HCT116 (cell line): ENCODE measurements at regions not wholly inside any gene's neighbourhood (a gene's known extent, or its start where the extent isn't known, plus 50 kb on each side); places are given as distances from the start of the nearest gene placed in this dataset.

ENCODE experiments used
- ATAC-seq: fragments of 200-7000 bp; cut with Tn5 transposase; 2 replicates; pipeline ENCODE4 v1.9.1; 2020; ENCODE audit warnings: mild to moderate bottlenecking, moderate library complexity
- BruUV-seq: library from RNA; stranded (reverse); fragments of 400-500 nt; replicated peaks from 2 replicates; lab custom pipeline; 2021; lab: Mats Ljungman, UMichigan
- CTCF ChIA-PET: fragments of 300-600 bp; sonication (Branson Sonifier 250); formaldehyde crosslinking; loops from one replicate; lab custom pipeline; 2021; ENCODE audit warnings: antibody characterized with exemption; lab: Charles Lee
- POLR2A ChIA-PET: fragments of 300-600, 350-600 bp; sonication (Branson Sonifier 250); formaldehyde crosslinking; loops from one replicate; lab custom pipeline; 2021; ENCODE audit warnings: antibody characterized with exemption; lab: Charles Lee
- RAD21 ChIA-PET, 2 experiments: fragments of 300-600 bp; sonication (Branson Sonifier 250); formaldehyde crosslinking; loops; one replicate each; lab custom pipeline; 2023; ENCODE audit warnings: low total read pairs in 2 of 2; ENCODE audit not compliant: uncharacterized antibody in 2 of 2, unreplicated experiment in 2 of 2, low non-redundant PET in 1 of 2; lab: Charles Lee
- DNase-seq: peaks from one replicate; pipeline ENCODE4 v3.0.0-alpha.2; 2010; ENCODE audit warnings: low read depth, low spot score
- H2AFZ ChIP-seq: fragments of 200-600 bp; shearing (Covaris generic), sonication (generic); 2 replicates; pipeline ENCODE4 v1.6.1; 2017; ENCODE audit warnings: low read depth, mixed run types, mixed read lengths, antibody characterized with exemption, low read length; ENCODE audit not compliant: poor library complexity, severe bottlenecking
- H3K27ac ChIP-seq: 2 replicates; pipeline ENCODE4 v1.5.1; 2012; ENCODE audit warnings: low read depth, low read length
- H3K27me3 ChIP-seq: fragments of 200-600 bp; sonication (generic); 2 replicates; pipeline ENCODE4 v1.6.1; 2016; ENCODE audit warnings: mixed run types, low read length, mixed read lengths; ENCODE audit not compliant: insufficient read depth
- H3K36me3 ChIP-seq, 2 experiments: fragments of 200-500 bp in 1 of 2; fragments of 200-600 bp in 1 of 2; sonication (Bioruptor generic) in 1 of 2; sonication (generic) in 1 of 2; 2 replicates each; pipeline versions ENCODE4 v1.5.1 to v1.6.1; 2014 to 2016; ENCODE audit warnings: low read length in 2 of 2, inconsistent platforms in 1 of 2, mixed read lengths in 1 of 2, mixed run types in 1 of 2; ENCODE audit not compliant: insufficient read depth in 2 of 2, control insufficient read depth in 1 of 2
- H3K4me1 ChIP-seq, 2 experiments: fragments of 200-600 bp in 1 of 2; sonication (generic) in 1 of 2; 2 replicates each; pipeline versions ENCODE4 v1.5.1 to v1.6.1; 2012 to 2017; ENCODE audit warnings: low read length in 2 of 2, inconsistent platforms in 1 of 2, mild to moderate bottlenecking in 1 of 2, mixed read lengths in 1 of 2, mixed run types in 1 of 2, moderate library complexity in 1 of 2; ENCODE audit not compliant: insufficient read depth in 2 of 2, control insufficient read depth in 1 of 2
- H3K4me2 ChIP-seq: fragments of 200-600 bp; sonication (generic); 2 replicates; pipeline ENCODE4 v1.6.1; 2017; ENCODE audit warnings: mixed run types, low read length, mixed read lengths
- H3K4me3 ChIP-seq, 2 experiments: fragments of 200-600 bp in 1 of 2; sonication (generic) in 1 of 2; replicated peaks in 1 of 2; 2 replicates each; pipeline ENCODE4 v1.5.1; 2011 to 2016; ENCODE audit warnings: low read length in 2 of 2, control low read depth in 1 of 2, low read depth in 1 of 2, mild to moderate bottlenecking in 1 of 2, mixed read lengths in 1 of 2, mixed run types in 1 of 2
- H3K79me2 ChIP-seq: fragments of 200-600 bp; sonication (generic); 2 replicates; pipeline ENCODE4 v1.6.1; 2017; ENCODE audit warnings: mild to moderate bottlenecking, mixed run types, low read length, moderate library complexity, mixed read lengths; ENCODE audit not compliant: insufficient read depth
- H3K9ac ChIP-seq: fragments of 200-600 bp; sonication (generic); 2 replicates; pipeline ENCODE4 v1.6.1; 2016; ENCODE audit warnings: low read length, mixed read lengths
- H3K9me2 ChIP-seq: fragments of 200-600 bp; sonication (generic), shearing (Covaris generic); 2 replicates; pipeline ENCODE4 v1.6.1; 2017; ENCODE audit warnings: mixed run types, mild to moderate bottlenecking, moderate library complexity; ENCODE audit not compliant: insufficient read depth
- H3K9me3 ChIP-seq, 2 experiments: fragments of 200-500 bp in 1 of 2; fragments of 200-600 bp in 1 of 2; sonication (Bioruptor generic) in 1 of 2; sonication (generic) in 1 of 2; 2 replicates each; pipeline ENCODE4 v1.6.1; 2014 to 2017; ENCODE audit warnings: low read length in 2 of 2, mixed read lengths in 2 of 2, inconsistent platforms in 1 of 2, low read depth in 1 of 2, mild to moderate bottlenecking in 1 of 2, mixed run types in 1 of 2, moderate library complexity in 1 of 2; ENCODE audit not compliant: control insufficient read depth in 1 of 2, insufficient read depth in 1 of 2
- H4K20me1 ChIP-seq: fragments of 200-600 bp; sonication (generic), shearing (Covaris generic); 2 replicates; pipeline ENCODE4 v1.6.1; 2017; ENCODE audit warnings: mixed run types, mild to moderate bottlenecking, moderate library complexity; ENCODE audit not compliant: insufficient read depth
- CBX3 ChIP-seq: IDR thresholded peaks from 2 replicates; pipeline ENCODE4 v1.6.1; 2012; ENCODE audit warnings: low read depth
- EZH2 ChIP-seq: fragments of 200-600 bp; sonication (generic); IDR thresholded peaks from 2 replicates; pipeline ENCODE4 v1.6.1; 2017; ENCODE audit warnings: antibody characterized with exemption, mixed run types
- FOSL1 ChIP-seq: IDR thresholded peaks from 2 replicates; pipeline ENCODE4 v1.6.1; 2012; ENCODE audit warnings: low read depth
- RAD21 ChIP-seq: IDR thresholded peaks from 2 replicates; pipeline ENCODE4 v1.6.1; 2012; ENCODE audit warnings: low read depth, mild to moderate bottlenecking
- SRF ChIP-seq: IDR thresholded peaks from 2 replicates; pipeline ENCODE4 v1.6.1; 2012; ENCODE audit warnings: low read depth
- YY1 ChIP-seq: IDR thresholded peaks from 2 replicates; pipeline ENCODE4 v1.6.1; 2011; ENCODE audit warnings: low read length, low read depth, moderate library complexity, mild to moderate bottlenecking; ENCODE audit not compliant: insufficient replicate concordance; ENCODE audit errors: extremely low read depth
- intact Hi-C: fragments of 100-400 bp; cut with micrococcal nuclease; formaldehyde crosslinking; loops from 2 replicates; pipeline ENCODE4 v1.10.0; 2022

DNA sequence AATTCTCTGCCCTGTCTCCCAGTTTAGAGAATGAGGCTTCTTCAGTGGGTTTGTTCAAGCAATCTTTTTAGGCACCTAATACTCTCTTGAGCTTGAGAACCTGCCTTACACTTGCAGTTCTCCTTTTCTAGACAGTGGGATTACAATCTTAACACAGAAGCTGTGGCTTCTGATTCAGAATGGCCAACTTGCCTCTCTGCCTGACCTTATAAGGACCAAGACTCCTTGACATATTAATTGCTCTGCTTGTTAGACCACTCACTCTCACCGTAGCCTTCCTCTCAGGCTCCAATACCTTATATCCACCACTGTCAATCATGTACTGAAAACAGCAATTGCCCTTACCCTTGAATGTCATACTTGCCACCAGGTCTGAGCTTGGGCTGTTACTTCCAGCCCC is 338.7 kb upstream of the MAOA start:
- Histone ChIP-seq H3K36me3 (no peaks in the 10 kb centered on the region), H4K20me1 (no peaks in the 10 kb centered on the region), H3K9me2 (no peaks in the 10 kb centered on the region), H3K79me2 (no peaks in the 10 kb centered on the region), H3K9me3 (no peaks in the 10 kb centered on the region), H3K4me2 (no peak overlapping the region), H2AFZ (no peak overlapping the region), H3K9ac (no peak overlapping the region), H3K4me3 (no peak overlapping the region), H3K27me3 (no peaks in the 10 kb centered on the region), H3K4me1 (no peaks in the 10 kb centered on the region), H3K27ac (no peak overlapping the region)
- ChIA-PET POLR2A (no interaction called here), CTCF (no interaction called here), RAD21 (no interaction called here)
- TF ChIP-seq EZH2: no peak
- TF ChIP-seq CBX3: no peak
- TF ChIP-seq FOSL1: no peak
- no TSS peak for BruUV-seq
- DNase-seq (no peak), ATAC-seq (no peak)
- intact Hi-C loops: no loop called here

- ChIA-PET RAD21 (no interaction called here), POLR2A (no interaction called here), CTCF (no interaction called here)
- no peak overlapping the region for H3K4me2 ChIP-seq
- H3K36me3 ChIP-seq: no peaks in the 10 kb centered on the region; a peak in 1 of 4 replicates
- BruUV-seq: no TSS peak
- no peak overlapping the region for H3K4me3 ChIP-seq
- H3K27me3 ChIP-seq: no peaks in the 10 kb centered on the region
- intact Hi-C loops: no loop called here
- H3K9me3 ChIP-seq: no peaks in the 10 kb centered on the region
- H3K9me2 ChIP-seq: no peaks in the 10 kb centered on the region
- no peaks in the 10 kb centered on the region for H3K4me1 ChIP-seq
- H2AFZ ChIP-seq: no peak overlapping the region
- H3K9ac ChIP-seq: no peak overlapping the region
- H4K20me1 ChIP-seq: no peaks in the 10 kb centered on the region
- ATAC-seq (no peak), DNase-seq (no peak)
- no peaks in the 10 kb centered on the region for H3K79me2 ChIP-seq
- H3K27ac ChIP-seq: no peak overlapping the region
- TF ChIP-seq CBX3: 0 out of 2 replicates have a peak, but pooled peaks have one; percentile 20
- no peak for TF ChIP-seq RAD21
- no peak for TF ChIP-seq YY1
- no peak for TF ChIP-seq SRF
- TF ChIP-seq, all 23 proteins: peak for 1
These were observed 327.6 kb upstream of the MAOA start for GRCh38 chrX:43328358-43328946.
